ENCODE measurements at regions not wholly inside any gene's neighbourhood (a gene's known extent, or its start where the extent isn't known, plus 50 kb on each side); places are given as distances from the start of the nearest gene placed in this dataset.
A peak's percentile ranks its signal among the peaks of the same experiment; 100 is the strongest.

- TF ChIP-seq CTCF (IDR thresholded peaks at IDR 0.05; ENCODE audit: partially characterized antibody, unreplicated experiment), result no peak
- no peak overlapping the region for H3K4me3 Mint-ChIP-seq (ENCODE audit: unreplicated experiment)
- no peaks in the 10 kb centered on the region for H3K4me1 Mint-ChIP-seq (ENCODE audit: low read depth, unreplicated experiment)
- H3K27ac Mint-ChIP-seq (ENCODE audit: unreplicated experiment), result no peak overlapping the region
- peaks cover 2% of the 10 kb centered on the region for H3K27me3 Mint-ChIP-seq (ENCODE audit: unreplicated experiment)
- H3K9me3 Mint-ChIP-seq (ENCODE audit: unreplicated experiment), result peaks cover 4% of the 10 kb centered on the region
- DNase-seq, result no peak
- H3K36me3 Mint-ChIP-seq (ENCODE audit: unreplicated experiment), result no peaks in the 10 kb centered on the region
Observed at GRCh38 chr12:19737019-19737418, 297.7 kb downstream of the AEBP2 start.

GRCh38 chr12:19739195-19739776 is 300.0 kb downstream of the AEBP2 start:
- no peak for DNase-seq
- H3K9me3 Mint-ChIP-seq (ENCODE audit: unreplicated experiment), result peaks cover 2% of the 10 kb centered on the region
- H3K4me1 Mint-ChIP-seq (ENCODE audit: low read depth, unreplicated experiment), result no peaks in the 10 kb centered on the region
- peak; percentile 52 for TF ChIP-seq CTCF (IDR thresholded peaks at IDR 0.05; ENCODE audit: partially characterized antibody, unreplicated experiment)
- H3K36me3 Mint-ChIP-seq (ENCODE audit: unreplicated experiment), result no peaks in the 10 kb centered on the region
- H3K27ac Mint-ChIP-seq (ENCODE audit: unreplicated experiment), result no peak overlapping the region
- peaks cover 2% of the 10 kb centered on the region for H3K27me3 Mint-ChIP-seq (ENCODE audit: unreplicated experiment)
- no peak overlapping the region for H3K4me3 Mint-ChIP-seq (ENCODE audit: unreplicated experiment)

- H3K27me3 Mint-ChIP-seq (ENCODE audit: unreplicated experiment), result no peaks in the 10 kb centered on the region
Observed at GRCh38 chr12:19740472-19741131, 301.3 kb downstream of the AEBP2 start.

GRCh38 chr12:19741132-19741489 is 301.8 kb downstream of the AEBP2 start:
- H3K36me3 Mint-ChIP-seq (ENCODE audit: unreplicated experiment), result no peaks in the 10 kb centered on the region
- DNase-seq, result no peak
- H3K27me3 Mint-ChIP-seq (ENCODE audit: unreplicated experiment), result no peaks in the 10 kb centered on the region
- TF ChIP-seq CTCF (IDR thresholded peaks at IDR 0.05; ENCODE audit: partially characterized antibody, unreplicated experiment), result no peak
- H3K9me3 Mint-ChIP-seq (ENCODE audit: unreplicated experiment), result no peaks in the 10 kb centered on the region
- no peak overlapping the region for H3K4me3 Mint-ChIP-seq (ENCODE audit: unreplicated experiment)
- no peaks in the 10 kb centered on the region for H3K4me1 Mint-ChIP-seq (ENCODE audit: low read depth, unreplicated experiment)
- H3K27ac Mint-ChIP-seq (ENCODE audit: unreplicated experiment), result no peak overlapping the region

More at GRCh38 chr12:19740472-19741131, 301.3 kb downstream of the AEBP2 start:
- Mint-ChIP-seq H3K9me3 (ENCODE audit: unreplicated experiment) (no peaks in the 10 kb centered on the region), H3K4me3 (ENCODE audit: unreplicated experiment) (no peak overlapping the region), H3K36me3 (ENCODE audit: unreplicated experiment) (no peaks in the 10 kb centered on the region), H3K4me1 (ENCODE audit: low read depth, unreplicated experiment) (no peaks in the 10 kb centered on the region), H3K27ac (ENCODE audit: unreplicated experiment) (no peak overlapping the region)
- no peak for TF ChIP-seq CTCF (IDR thresholded peaks at IDR 0.05; ENCODE audit: partially characterized antibody, unreplicated experiment)
- DNase-seq, result no peak

- no peak for DNase-seq
- H3K36me3 Mint-ChIP-seq (ENCODE audit: unreplicated experiment), result no peaks in the 10 kb centered on the region
- no peaks in the 10 kb centered on the region for H3K4me1 Mint-ChIP-seq (ENCODE audit: low read depth, unreplicated experiment)
- H3K4me3 Mint-ChIP-seq (ENCODE audit: unreplicated experiment), result no peak overlapping the region
- no peaks in the 10 kb centered on the region for H3K9me3 Mint-ChIP-seq (ENCODE audit: unreplicated experiment)
- H3K27ac Mint-ChIP-seq (ENCODE audit: unreplicated experiment), result no peak overlapping the region
- no peaks in the 10 kb centered on the region for H3K27me3 Mint-ChIP-seq (ENCODE audit: unreplicated experiment)
- TF ChIP-seq CTCF (IDR thresholded peaks at IDR 0.05; ENCODE audit: partially characterized antibody, unreplicated experiment), result no peak
Observed at GRCh38 chr12:19744705-19745218, 305.5 kb downstream of the AEBP2 start.
